ENCODE measurements at regions not wholly inside any gene's neighbourhood (a gene's known extent, or its start where the extent isn't known, plus 50 kb on each side); places are given as distances from the start of the nearest gene placed in this dataset.

DNA sequence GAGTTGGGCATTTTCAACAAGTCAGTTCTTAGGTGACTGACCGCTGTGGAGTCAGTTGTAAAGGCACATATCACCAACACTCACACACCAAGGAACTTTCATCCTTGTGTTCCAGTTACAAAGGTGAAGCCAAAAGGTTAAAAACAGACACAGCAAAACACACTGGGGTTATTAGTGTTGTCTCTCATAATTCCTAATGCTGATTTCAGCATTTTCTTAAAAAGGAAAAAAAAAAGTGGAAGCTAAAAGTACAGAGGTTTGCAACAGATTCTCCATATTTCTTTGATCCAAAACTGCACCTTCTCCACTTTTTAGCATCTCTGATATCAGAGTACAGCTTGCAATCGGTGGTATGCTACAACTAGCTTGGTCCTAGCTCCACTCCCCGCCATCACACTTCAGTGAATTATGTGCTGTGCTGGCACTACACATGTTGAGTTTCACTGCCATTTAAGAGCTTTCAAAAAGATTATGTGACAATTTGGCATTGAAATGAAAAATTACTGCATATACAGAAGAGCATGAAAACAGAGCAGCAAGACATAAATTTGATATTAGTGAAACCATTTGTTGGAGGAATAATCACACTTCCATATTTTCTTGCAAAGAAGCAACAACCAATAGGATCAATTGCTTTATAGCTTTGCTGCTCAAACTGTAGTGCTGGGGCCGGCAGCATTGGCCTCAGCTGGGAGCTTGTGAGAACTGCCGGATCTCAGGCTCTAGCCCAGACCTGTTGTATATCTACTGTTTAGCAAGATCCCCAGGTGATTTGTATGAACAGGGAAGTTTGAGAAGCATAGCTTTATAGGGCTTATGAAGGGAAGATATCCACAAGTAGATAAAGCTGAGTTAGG, 62.3 kb upstream of the DAPL1 start:
- no peak for DNase-seq

DNA sequence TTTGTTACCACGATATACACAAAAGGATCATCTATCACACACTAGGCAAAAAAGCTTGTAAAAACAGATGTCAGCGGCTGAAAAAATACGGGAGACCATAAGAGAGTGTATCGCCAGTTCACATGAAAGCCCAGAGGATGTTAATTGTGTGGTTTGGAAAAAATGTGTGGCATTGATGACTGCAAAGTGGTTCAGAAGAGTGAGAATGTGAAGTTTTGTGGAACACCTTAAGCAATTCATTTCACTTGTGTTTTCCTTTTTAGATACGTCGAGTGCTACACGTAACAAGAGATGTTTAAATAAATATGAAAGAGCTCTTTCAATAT, 61.7 kb upstream of the DAPL1 start:
- DNase-seq = no peak

DNA sequence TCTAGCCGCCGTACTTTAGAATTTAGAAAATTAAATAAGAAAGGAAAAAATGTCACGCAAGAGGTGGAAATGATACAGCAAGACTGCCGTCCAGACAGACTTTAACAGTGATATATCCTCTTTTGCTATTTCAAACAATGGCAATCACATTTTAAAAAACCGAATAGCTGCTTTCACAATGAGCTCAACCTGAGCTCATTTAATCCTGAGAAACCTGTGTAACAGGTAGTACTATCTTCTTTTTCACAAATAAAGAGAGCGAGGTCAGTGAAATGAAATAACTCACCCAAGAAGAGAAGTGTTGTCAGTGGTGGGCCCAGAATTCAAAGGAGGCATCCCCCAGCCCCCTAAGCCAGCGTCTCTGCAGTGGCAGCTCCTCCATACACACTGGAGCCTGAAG, 60.7 kb upstream of the DAPL1 start:
- DNase-seq = no peak

DNA sequence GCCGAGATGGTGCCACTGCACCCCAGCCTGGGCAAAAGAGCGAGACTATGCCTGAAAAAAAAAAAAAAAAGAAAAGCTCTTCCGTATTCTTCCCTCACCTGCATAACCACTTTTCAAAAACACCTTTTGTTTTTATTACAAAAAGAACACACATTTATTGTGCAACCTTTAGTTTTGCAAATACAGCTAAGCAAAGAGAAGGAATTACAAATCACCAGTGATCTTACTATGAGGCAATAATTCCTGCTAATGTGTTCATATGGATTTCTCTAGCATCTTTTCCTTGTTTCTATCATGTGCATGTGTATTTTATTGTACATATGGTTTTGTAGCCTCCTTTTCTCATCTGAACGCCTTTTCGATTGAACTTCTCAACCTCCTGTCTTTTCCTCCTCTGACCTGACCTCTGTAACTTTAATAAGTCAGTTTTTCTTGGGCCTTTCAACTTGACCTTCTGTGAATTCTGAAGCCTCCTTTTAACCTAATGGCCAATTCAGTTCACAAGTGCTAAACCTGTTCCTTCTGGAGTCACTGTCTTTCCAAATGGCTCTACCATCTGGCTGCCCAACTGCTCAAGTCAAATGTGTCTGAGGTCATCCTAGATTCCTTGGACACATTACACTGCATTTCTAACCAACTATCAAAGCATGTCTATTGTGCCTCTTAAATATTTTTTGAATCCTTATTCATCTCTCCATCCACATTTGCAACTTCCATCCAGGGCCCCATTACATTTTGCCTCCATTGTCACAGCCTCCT, 59.1 kb upstream of the DAPL1 start:
- DNase-seq = no peak

DNA sequence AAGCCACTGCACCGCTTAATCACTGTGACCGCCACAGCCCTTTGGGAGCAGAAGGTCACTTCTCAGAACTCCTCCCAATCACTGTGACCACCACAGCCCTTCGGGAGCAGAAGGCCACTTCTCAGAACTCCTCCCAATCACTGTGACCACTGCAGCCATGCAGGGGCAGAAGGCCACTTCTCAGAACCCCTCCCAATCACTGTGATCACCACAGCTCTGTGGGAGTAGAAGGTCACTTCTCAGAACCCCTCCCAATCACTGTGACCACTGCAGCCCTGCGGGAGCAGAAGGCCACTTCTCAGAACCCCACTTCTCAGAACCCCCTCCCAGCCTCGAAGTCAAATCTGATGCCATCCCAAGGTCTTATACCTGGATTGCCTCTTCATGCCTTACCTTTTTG, 56.8 kb upstream of the DAPL1 start:
- no peak for DNase-seq

DNA sequence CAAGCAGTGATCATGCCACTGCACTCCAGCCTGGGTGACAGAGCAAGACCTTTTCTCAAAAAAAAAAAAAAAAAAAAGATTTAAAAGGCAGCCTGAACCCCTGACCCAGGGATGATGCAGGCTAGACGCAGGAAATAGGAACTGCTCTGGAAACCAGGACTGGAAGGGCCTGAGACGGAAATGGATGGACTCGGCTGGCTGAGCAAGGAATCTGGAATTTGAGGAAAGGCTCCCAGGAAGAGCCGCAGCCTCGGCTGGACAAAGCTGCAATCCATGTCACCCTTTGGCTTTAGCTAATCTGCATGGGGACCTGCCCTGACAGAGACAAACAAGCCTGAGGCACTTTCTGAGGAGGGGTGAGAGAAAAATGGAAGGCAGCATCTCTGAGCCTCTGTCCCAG, 55.0 kb upstream of the DAPL1 start:
- no peak for DNase-seq

DNA sequence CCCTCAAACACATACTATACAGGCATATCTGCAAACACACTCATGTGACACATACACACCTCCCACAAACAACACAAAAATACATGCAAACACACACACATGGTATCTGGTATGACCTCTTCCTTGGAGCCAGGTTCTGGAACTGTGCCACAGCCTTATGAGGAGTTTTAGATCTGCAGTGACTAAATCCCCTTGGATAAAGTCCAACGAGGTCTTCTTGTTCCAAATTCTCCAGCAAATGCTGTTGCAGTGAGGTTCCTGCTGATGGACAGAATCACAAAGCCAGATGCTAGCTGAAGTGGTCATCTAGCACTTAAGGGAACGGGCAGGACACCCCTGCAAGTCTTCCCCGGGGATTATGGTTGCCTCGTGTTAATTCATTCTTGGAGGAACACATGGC, 54.5 kb upstream of the DAPL1 start:
- DNase-seq = no peak

DNA sequence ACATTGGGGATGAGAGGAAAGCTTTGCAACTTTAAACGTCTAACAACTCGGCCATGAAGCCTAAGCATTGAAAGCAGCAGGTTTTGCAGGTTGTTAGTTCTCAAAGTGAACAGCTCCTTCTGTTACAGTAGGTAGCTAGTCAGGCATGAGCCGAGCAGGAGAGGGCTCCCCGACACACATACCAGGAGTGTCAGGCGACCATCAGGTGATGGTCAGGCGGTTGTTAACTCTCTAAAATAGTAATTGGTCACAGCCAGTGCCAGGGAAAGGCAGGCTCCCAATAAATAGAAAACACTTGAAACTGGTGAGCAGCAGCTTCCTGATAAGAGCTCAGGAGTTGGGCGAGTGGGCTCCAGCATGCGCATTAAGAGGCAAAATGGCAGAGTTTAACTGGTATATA, 53.5 kb upstream of the DAPL1 start:
- no peak for DNase-seq

DNA sequence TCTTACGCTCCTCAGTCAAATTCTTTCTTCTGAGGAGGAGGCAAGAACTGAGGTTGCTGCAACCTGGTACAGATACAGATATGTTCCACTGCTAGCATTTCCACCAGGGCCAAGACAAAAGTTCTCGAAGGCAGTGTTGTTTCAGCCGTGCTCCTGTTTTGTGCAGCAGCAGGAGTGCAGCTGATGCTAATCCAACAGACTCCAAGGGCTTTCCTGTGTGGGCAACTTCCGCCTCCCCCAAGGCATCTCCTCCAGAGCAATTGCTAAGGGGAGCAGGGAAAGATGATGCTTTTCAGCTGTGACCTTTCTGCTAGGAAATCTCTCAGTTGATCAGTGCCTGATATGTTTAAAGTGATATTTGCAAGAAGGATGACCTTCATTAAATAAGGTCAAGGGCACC, 52.6 kb upstream of the DAPL1 start:
- DNase-seq = no peak

DNA sequence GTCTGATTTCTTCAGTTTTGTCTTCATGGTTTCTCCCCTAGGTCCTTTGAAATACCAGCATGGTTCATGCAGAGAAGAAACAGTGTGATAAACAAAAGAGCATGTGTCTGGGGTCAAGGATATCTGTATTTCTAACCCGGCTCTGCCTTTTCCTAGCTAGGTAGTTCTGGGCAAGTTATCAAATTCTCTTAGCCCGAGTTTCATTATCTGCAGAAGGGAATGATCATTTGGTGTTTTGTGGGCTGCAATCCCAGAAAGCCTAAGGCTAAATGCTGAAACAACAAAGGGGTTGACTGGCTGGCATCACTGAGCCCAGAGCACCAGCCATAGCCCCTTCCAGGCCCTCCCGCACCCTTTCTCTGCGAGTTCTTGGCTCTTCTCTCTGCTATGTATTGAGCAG, 51.7 kb upstream of the DAPL1 start:
- no peak for DNase-seq

DNA sequence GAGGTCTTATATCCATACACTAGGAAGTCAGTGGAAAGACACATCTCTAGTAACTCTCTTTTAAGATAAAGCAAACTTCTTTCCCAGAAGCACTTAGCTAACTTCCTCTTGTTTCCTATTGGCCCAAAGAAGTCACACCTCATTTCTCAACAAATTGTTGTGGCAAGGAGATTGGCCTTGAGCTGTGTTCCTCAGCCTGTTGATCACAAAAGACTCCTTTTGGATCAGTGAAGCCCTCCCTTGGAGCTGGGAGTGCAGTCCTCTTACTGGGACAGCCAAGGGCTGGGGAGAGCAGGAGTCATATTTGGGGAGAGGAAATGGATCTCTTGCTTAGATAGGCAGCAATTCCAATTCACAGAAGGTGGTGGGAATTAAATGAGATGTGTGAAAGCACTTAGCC, 51.2 kb upstream of the DAPL1 start:
- DNase-seq = no peak

DNA sequence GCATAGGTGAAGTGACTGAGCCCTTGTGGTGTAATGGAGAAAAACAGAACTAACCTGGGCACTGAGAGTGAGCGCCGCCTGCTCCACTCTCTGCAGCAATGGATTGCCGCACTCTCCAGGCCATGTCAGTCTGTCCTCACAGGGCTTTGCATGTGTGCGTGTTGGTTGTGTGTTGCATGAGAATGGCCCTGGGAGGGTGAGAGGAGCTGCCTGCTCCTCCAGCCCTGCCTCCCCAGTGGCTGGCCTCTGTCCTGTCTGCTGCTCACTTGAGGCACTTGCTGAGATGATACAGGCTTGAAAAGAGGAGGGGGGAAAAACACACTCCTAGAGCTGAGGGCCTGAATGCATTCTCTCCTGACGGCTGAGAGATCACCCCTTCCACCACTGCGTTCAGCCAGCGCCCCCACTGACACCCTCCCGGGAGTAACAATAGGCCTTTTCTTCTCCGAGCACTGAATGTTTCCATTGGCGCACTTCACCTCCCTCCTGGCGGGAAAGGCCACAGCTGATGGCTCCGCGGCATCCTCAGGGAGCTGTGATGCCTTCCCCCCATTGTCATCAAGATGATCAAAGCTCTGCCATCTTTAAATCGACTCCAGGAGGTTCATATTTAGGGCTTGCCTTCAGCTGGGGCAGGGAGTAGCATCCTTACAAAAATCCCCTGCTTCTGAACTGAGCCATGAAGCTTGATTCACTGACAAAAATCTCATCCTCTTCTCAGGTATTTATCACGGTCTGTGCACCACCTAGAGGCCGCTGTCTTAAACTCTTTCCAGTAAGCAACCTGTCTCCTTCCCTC, 49.9 kb upstream of the DAPL1 start:
- DNase-seq = peak; percentile 12 to 26
